Kidney epithelial cell (primary cell): ENCODE measurements at regions not wholly inside any gene's neighbourhood (a gene's known extent, or its start where the extent isn't known, plus 50 kb on each side); places are given as distances from the start of the nearest gene placed in this dataset.

Experiments used
- DNase-seq: peaks from one replicate; pipeline ENCODE4 v3.0.0-alpha.2; 2010; ENCODE audit warnings: low read depth
- H3K27me3 ChIP-seq: 2 replicates; pipeline ENCODE4 v1.6.0; 2011; ENCODE audit warnings: low read length; ENCODE audit not compliant: control insufficient read depth, insufficient read depth
- H3K36me3 ChIP-seq: 2 replicates; pipeline ENCODE4 v1.5.1; 2011; ENCODE audit warnings: low read length; ENCODE audit not compliant: control insufficient read depth, insufficient read depth
- H3K4me3 ChIP-seq: 2 replicates; pipeline ENCODE4 v1.5.1; 2011; ENCODE audit warnings: low read depth, mild to moderate bottlenecking, control low read depth, low read length
- CTCF ChIP-seq: IDR thresholded peaks from 2 replicates; pipeline ENCODE4 v1.5.1; 2011; ENCODE audit warnings: mild to moderate bottlenecking, moderate library complexity, low read length, control low read depth, inconsistent platforms; ENCODE audit not compliant: insufficient read depth, poor library complexity, severe bottlenecking

GRCh38 chr18:10367836-10368235, 86.6 kb upstream of the APCDD1 start:
- no peaks in the 10 kb centered on the region for H3K27me3 ChIP-seq
- TF ChIP-seq CTCF: no peak
- no peak for DNase-seq
- H3K4me3 ChIP-seq: no peak overlapping the region
- H3K36me3 ChIP-seq: no peaks in the 10 kb centered on the region

GRCh38 chr18:10368456-10369453, 85.7 kb upstream of the APCDD1 start:
- TF ChIP-seq CTCF: no peak
- Histone ChIP-seq H3K27me3 (no peaks in the 10 kb centered on the region), H3K36me3 (no peaks in the 10 kb centered on the region), H3K4me3 (no peak overlapping the region)
- no peak for DNase-seq

GRCh38 chr18:10370716-10371115, 83.7 kb upstream of the APCDD1 start:
- no peak for DNase-seq
- Histone ChIP-seq H3K4me3 (no peak overlapping the region), H3K36me3 (no peaks in the 10 kb centered on the region), H3K27me3 (no peaks in the 10 kb centered on the region)
- no peak for TF ChIP-seq CTCF

GRCh38 chr18:10371165-10371564, 83.3 kb upstream of the APCDD1 start:
- DNase-seq: no peak
- Histone ChIP-seq H3K4me3 (no peak overlapping the region), H3K27me3 (no peaks in the 10 kb centered on the region), H3K36me3 (no peaks in the 10 kb centered on the region)
- no peak for TF ChIP-seq CTCF

- no peak for DNase-seq
- no peak for TF ChIP-seq CTCF
- Histone ChIP-seq H3K36me3 (no peaks in the 10 kb centered on the region), H3K4me3 (no peak overlapping the region), H3K27me3 (no peaks in the 10 kb centered on the region)
Measured at GRCh38 chr18:10374195-10374594, 80.2 kb upstream of the APCDD1 start.
